GM18868 (cell line): ENCODE measurements at regions not wholly inside any gene's neighbourhood (a gene's known extent, or its start where the extent isn't known, plus 50 kb on each side); places are given as distances from the start of the nearest gene placed in this dataset.
"Not testable (repeated sequence)": the region's sequence is repeated elsewhere in the genome, so short reads cannot be mapped to it uniquely, and the experiment has no call there.

Source experiments
- ATAC-seq: cut with Tn5 transposase; IDR thresholded peaks from one replicate; pipeline ENCODE4 v1.9.1; 2021; ENCODE audit warnings: mild to moderate bottlenecking, moderate library complexity; ENCODE audit not compliant: unreplicated experiment

- no peak for ATAC-seq
Measured at GRCh38 chr11:29184939-29185890, 831.6 kb downstream of the KCNA4 start.

- ATAC-seq: no peak
Measured at GRCh38 chr11:29183301-29183700, 833.5 kb downstream of the KCNA4 start.

GRCh38 chr11:29173660-29174062 is 843.2 kb downstream of the KCNA4 start:
- ATAC-seq: no peak

- no peak for ATAC-seq
Measured at GRCh38 chr11:29171360-29171950, 845.4 kb downstream of the KCNA4 start.

- ATAC-seq: no peak
Measured at GRCh38 chr11:29166306-29166705, 850.5 kb downstream of the KCNA4 start.

GRCh38 chr11:29163231-29163630 is 853.6 kb downstream of the KCNA4 start:
- no peak for ATAC-seq

GRCh38 chr11:29162491-29162890 is 854.3 kb downstream of the KCNA4 start:
- no peak for ATAC-seq

- ATAC-seq: no peak
Measured at GRCh38 chr11:29161191-29161590, 855.6 kb downstream of the KCNA4 start.

GRCh38 chr11:29159552-29160465 is 857.0 kb downstream of the KCNA4 start:
- ATAC-seq: peak; percentile 94

GRCh38 chr11:29153078-29153477 is 863.8 kb downstream of the KCNA4 start:
- ATAC-seq: no peak

GRCh38 chr11:29142573-29142972 is 874.3 kb downstream of the KCNA4 start:
- not testable (repeated sequence) for ATAC-seq

- no peak for ATAC-seq
Measured at GRCh38 chr11:29135504-29135903, 881.3 kb downstream of the KCNA4 start.

GRCh38 chr11:29131055-29131454 is 885.8 kb downstream of the KCNA4 start:
- ATAC-seq: no peak

- no peak for ATAC-seq
Measured at GRCh38 chr11:29129844-29130243, 887.0 kb downstream of the KCNA4 start.

GRCh38 chr11:29127461-29127860 is 889.4 kb downstream of the KCNA4 start:
- no peak for ATAC-seq

- no peak for ATAC-seq
Measured at GRCh38 chr11:29125606-29126005, 891.2 kb downstream of the KCNA4 start.

GRCh38 chr11:29124470-29124869 is 892.4 kb downstream of the KCNA4 start:
- ATAC-seq: no peak

- no peak for ATAC-seq
Measured at GRCh38 chr11:29119707-29120618, 896.9 kb downstream of the KCNA4 start.

- ATAC-seq: no peak
Measured at GRCh38 chr11:29119116-29119515, 897.7 kb downstream of the KCNA4 start.

GRCh38 chr11:29100967-29101366 is 915.9 kb downstream of the KCNA4 start:
- ATAC-seq: no peak
